CD14-positive monocyte (primary cell): ENCODE measurements at regions not wholly inside any gene's neighbourhood (a gene's known extent, or its start where the extent isn't known, plus 50 kb on each side); places are given as distances from the start of the nearest gene placed in this dataset.

ENCODE experiments used
- DNase-seq, 3 donors: peaks; one replicate each; pipeline ENCODE4 v3.0.0-alpha.2; 2011 to 2022
- H2AFZ ChIP-seq: 2 replicates; pipeline ENCODE4 v1.6.0; 2012; ENCODE audit warnings: mild to moderate bottlenecking, low read depth, low read length, inconsistent platforms; ENCODE audit not compliant: insufficient read depth, poor library complexity, severe bottlenecking
- H3K27ac ChIP-seq, 2 donors: 1 replicate in 1 of 2; 2 replicates in 1 of 2; pipeline ENCODE4 v1.5.1; 2012 to 2013; ENCODE audit warnings: low read length in 2 of 2, control low read depth in 1 of 2, inconsistent platforms in 1 of 2, low read depth in 1 of 2, mild to moderate bottlenecking in 1 of 2
- H3K27me3 ChIP-seq, 2 donors: one replicate each; pipeline versions ENCODE4 v1.6.0 to v1.6.1; 2011 to 2013; ENCODE audit warnings: low read length in 2 of 2; ENCODE audit not compliant: control insufficient read depth in 2 of 2, insufficient read depth in 2 of 2
- H3K36me3 ChIP-seq, 2 donors: replicated peaks in 1 of 2; 1 replicate in 1 of 2; 2 replicates in 1 of 2; pipeline versions ENCODE4 v1.5.1 to v1.6.1; 2012 to 2013; ENCODE audit warnings: low read length in 2 of 2, control low read depth in 1 of 2, inconsistent platforms in 1 of 2, mild to moderate bottlenecking in 1 of 2; ENCODE audit not compliant: insufficient read depth in 2 of 2, control insufficient read depth in 1 of 2
- H3K4me1 ChIP-seq, 2 donors: 1 replicate in 1 of 2; 2 replicates in 1 of 2; pipeline versions ENCODE4 v1.5.1 to v1.6.1; 2012 to 2013; ENCODE audit warnings: low read length in 2 of 2, control low read depth in 1 of 2, inconsistent platforms in 1 of 2, mild to moderate bottlenecking in 1 of 2, moderate library complexity in 1 of 2; ENCODE audit not compliant: insufficient read depth in 2 of 2, control insufficient read depth in 1 of 2
- H3K4me2 ChIP-seq: replicated peaks from 2 replicates; pipeline ENCODE3; 2012; ENCODE audit warnings: low read length, moderate library complexity, mild to moderate bottlenecking; ENCODE audit not compliant: poor library complexity, severe bottlenecking; ENCODE audit errors: extremely low read depth
- H3K4me3 ChIP-seq, 3 experiments: fragments of 200-600 bp in 1 of 3; sonication (generic) in 1 of 3; replicated peaks in 1 of 3; 1 replicate in 2 of 3; 2 replicates in 1 of 3; pipeline ENCODE4 v1.5.1; 2011 to 2013; ENCODE audit warnings: low read length in 3 of 3, mild to moderate bottlenecking in 3 of 3, control low read depth in 2 of 3, low read depth in 2 of 3, inconsistent platforms in 1 of 3, moderate library complexity in 1 of 3
- H3K79me2 ChIP-seq: 2 replicates; pipeline ENCODE4 v1.6.0; 2012; ENCODE audit warnings: mild to moderate bottlenecking, control low read depth, inconsistent platforms, low read length, moderate library complexity; ENCODE audit not compliant: insufficient read depth
- H3K9ac ChIP-seq: 2 replicates; pipeline ENCODE4 v1.6.0; 2017; ENCODE audit warnings: low read length, mild to moderate bottlenecking; ENCODE audit not compliant: insufficient read depth, poor library complexity, severe bottlenecking
- H3K9me3 ChIP-seq, 2 donors: replicated peaks in 1 of 2; 1 replicate in 1 of 2; 2 replicates in 1 of 2; pipeline versions ENCODE4 v1.5.1 to v1.6.1; 2012 to 2013; ENCODE audit warnings: low read length in 2 of 2, control low read depth in 1 of 2; ENCODE audit not compliant: control insufficient read depth in 1 of 2, insufficient read depth in 1 of 2
- H4K20me1 ChIP-seq: 2 replicates; pipeline ENCODE4 v1.6.0; 2012; ENCODE audit warnings: mild to moderate bottlenecking, low read length, control low read depth, moderate library complexity; ENCODE audit not compliant: insufficient read depth
- H3K27ac Mint-ChIP-seq, 7 donors: one replicate each; pipeline ENCODE4 v1.8.0; 2020; ENCODE audit warnings: mild to moderate bottlenecking in 7 of 7, mixed read lengths in 7 of 7, moderate library complexity in 6 of 7, inconsistent platforms in 2 of 7
- H3K27me3 Mint-ChIP-seq, 3 donors: one replicate each; pipeline ENCODE4 v1.8.0; 2021 to 2022; ENCODE audit warnings: low read depth in 3 of 3, mild to moderate bottlenecking in 3 of 3, mixed read lengths in 3 of 3, moderate library complexity in 3 of 3, inconsistent platforms in 1 of 3
- H3K36me3 Mint-ChIP-seq, 2 donors: one replicate each; pipeline ENCODE4 v1.8.0; 2020; ENCODE audit warnings: mixed read lengths in 2 of 2, inconsistent platforms in 1 of 2, mild to moderate bottlenecking in 1 of 2
- H3K4me1 Mint-ChIP-seq: one replicate; pipeline ENCODE4 v1.8.0; 2020; ENCODE audit warnings: mild to moderate bottlenecking, mixed read lengths
- H3K4me3 Mint-ChIP-seq, 2 donors: one replicate each; pipeline ENCODE4 v1.8.0; 2020; ENCODE audit warnings: mild to moderate bottlenecking in 2 of 2, mixed read lengths in 2 of 2, moderate library complexity in 1 of 2
- H3K9me3 Mint-ChIP-seq, 7 donors: one replicate each; pipeline ENCODE4 v1.8.0; 2020 to 2022; ENCODE audit warnings: mixed read lengths in 7 of 7, mild to moderate bottlenecking in 6 of 7, moderate library complexity in 6 of 7, inconsistent platforms in 2 of 7
- WGBS: methylation state at CpG from one replicate; pipeline ENCODE4 v1.1.5; 2013; ENCODE audit warnings: missing lambda C conversion rate; ENCODE audit not compliant: insufficient coverage; 5-methylcytosine and 5-hydroxymethylcytosine counted together
- intact Hi-C, 2 donors: fragments of 100-400 bp; cut with micrococcal nuclease; formaldehyde crosslinking; loops; one replicate each; pipeline versions ENCODE4 v1.15.0 to v1.15.1; 2023
- TF ChIP-seq, protein P1 (sequence below): fragments of 200-600 bp; IDR thresholded peaks from one replicate; pipeline ENCODE4 v1.8.0; 2022; ENCODE audit warnings: antibody characterized with exemption, mild to moderate bottlenecking

DNA sequence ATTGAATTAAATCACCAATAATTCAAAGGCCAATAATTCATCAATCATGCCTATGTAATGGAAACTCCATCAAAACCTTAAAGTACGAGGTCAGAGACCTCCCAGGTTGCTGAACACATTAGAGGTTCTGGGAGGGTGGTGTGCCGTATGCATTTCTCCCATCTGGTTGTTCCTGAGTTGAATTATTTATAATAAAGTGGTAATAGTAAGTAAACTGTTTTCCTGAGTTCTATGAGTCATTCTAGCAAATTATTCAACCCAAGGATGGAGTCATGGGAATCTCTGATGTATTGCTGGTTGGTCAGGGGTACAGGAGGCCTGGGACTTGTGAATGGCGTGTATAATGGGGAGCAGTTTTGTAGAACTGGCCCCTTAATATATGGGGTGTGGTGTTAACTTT, 191.7 kb downstream of the CARTPT start:
- intact Hi-C loops, result no loop called here
- Histone ChIP-seq H3K27me3 (no peaks in the 10 kb centered on the region), H3K9me3 (no peaks in the 10 kb centered on the region), H3K4me1 (no peaks in the 10 kb centered on the region), H2AFZ (no peak overlapping the region), H3K79me2 (no peaks in the 10 kb centered on the region), H3K4me3 (no peak overlapping the region), H3K4me2 (no peak overlapping the region), H3K9ac (no peak overlapping the region), H3K27ac (no peak overlapping the region), H3K36me3 (no peaks in the 10 kb centered on the region), H4K20me1 (no peaks in the 10 kb centered on the region)
- Mint-ChIP-seq H3K27me3 (peaks cover 0 to 3% (median 0%) of the 10 kb centered on the region in 3 donors), H3K27ac (no peak overlapping the region), H3K4me3 (no peak overlapping the region), H3K36me3 (no peaks in the 10 kb centered on the region), H3K4me1 (no peaks in the 10 kb centered on the region), H3K9me3 (peaks cover 0 to 9% (median 2%) of the 10 kb centered on the region in 7 donors)
- DNase-seq, result no peak
- 67% methylated on average over 2 of the region's 3 CpGs for WGBS
- TF ChIP-seq, protein P1, sequence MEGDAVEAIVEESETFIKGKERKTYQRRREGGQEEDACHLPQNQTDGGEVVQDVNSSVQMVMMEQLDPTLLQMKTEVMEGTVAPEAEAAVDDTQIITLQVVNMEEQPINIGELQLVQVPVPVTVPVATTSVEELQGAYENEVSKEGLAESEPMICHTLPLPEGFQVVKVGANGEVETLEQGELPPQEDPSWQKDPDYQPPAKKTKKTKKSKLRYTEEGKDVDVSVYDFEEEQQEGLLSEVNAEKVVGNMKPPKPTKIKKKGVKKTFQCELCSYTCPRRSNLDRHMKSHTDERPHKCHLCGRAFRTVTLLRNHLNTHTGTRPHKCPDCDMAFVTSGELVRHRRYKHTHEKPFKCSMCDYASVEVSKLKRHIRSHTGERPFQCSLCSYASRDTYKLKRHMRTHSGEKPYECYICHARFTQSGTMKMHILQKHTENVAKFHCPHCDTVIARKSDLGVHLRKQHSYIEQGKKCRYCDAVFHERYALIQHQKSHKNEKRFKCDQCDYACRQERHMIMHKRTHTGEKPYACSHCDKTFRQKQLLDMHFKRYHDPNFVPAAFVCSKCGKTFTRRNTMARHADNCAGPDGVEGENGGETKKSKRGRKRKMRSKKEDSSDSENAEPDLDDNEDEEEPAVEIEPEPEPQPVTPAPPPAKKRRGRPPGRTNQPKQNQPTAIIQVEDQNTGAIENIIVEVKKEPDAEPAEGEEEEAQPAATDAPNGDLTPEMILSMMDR, result no peak

GRCh38 chr5:71912021-71912420, 192.9 kb downstream of the CARTPT start:
- H3K27ac ChIP-seq, result no peak overlapping the region
- H3K4me3 Mint-ChIP-seq, result no peak overlapping the region
- H3K9me3 ChIP-seq, result peaks cover 0 to 7% of the 10 kb centered on the region in 2 donors
- TF ChIP-seq, protein P1, result no peak
- peaks cover 0 to 9% (median 4%) of the 10 kb centered on the region in 7 donors for H3K9me3 Mint-ChIP-seq
- no peak overlapping the region for H3K9ac ChIP-seq
- no CpG with 5 or more reads among the region's 1 CpG for WGBS
- no peaks in the 10 kb centered on the region for H3K4me1 ChIP-seq
- intact Hi-C loops, result no loop called here
- H3K27me3 ChIP-seq, result no peaks in the 10 kb centered on the region
- H3K4me2 ChIP-seq, result no peak overlapping the region
- no peaks in the 10 kb centered on the region for H4K20me1 ChIP-seq
- no peaks in the 10 kb centered on the region for H3K36me3 ChIP-seq
- DNase-seq, result no peak
- H3K4me3 ChIP-seq, result no peak overlapping the region
- H3K4me1 Mint-ChIP-seq, result no peaks in the 10 kb centered on the region
- no peak overlapping the region for H2AFZ ChIP-seq
- peaks cover 0 to 3% (median 0%) of the 10 kb centered on the region in 3 donors for H3K27me3 Mint-ChIP-seq
- no peak overlapping the region for H3K27ac Mint-ChIP-seq
- H3K79me2 ChIP-seq, result no peaks in the 10 kb centered on the region
- H3K36me3 Mint-ChIP-seq, result no peaks in the 10 kb centered on the region
